ENCODE measurements at regions not wholly inside any gene's neighbourhood (a gene's known extent, or its start where the extent isn't known, plus 50 kb on each side); places are given as distances from the start of the nearest gene placed in this dataset.

DNA sequence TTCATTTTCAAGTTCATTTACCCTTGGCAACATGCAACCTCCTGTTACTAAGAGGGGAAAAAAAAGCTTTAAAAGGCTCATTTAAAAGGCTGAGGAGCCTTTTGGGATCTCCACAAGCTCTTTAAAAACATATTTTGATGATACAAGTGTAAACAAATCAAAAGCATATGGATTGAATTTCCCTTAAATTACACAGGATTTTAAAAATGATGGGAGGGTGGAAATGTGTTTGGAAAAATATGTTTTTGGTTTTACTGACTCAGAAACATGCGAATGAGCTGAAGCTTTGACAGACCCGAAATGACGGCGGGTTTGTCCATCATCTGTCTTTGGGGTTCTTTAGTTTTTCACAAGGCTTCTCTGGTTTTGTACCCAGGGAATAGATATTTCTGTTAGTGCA, 180.6 kb upstream of the CCDC68 start:
- WGBS: 79% methylated on average over 4 of the region's 4 CpGs
- H3K9ac ChIP-seq (ENCODE audit: low read depth, low read length): no peak overlapping the region
- no peaks in the 10 kb centered on the region for H3K36me3 ChIP-seq (ENCODE audit: insufficient read depth, low read length)
- no peak overlapping the region for H3K4me3 ChIP-seq (ENCODE audit: low read length)
- H3K27me3 ChIP-seq (ENCODE audit: insufficient read depth, low read length): no peaks in the 10 kb centered on the region
- no peak overlapping the region for H3K27ac ChIP-seq (ENCODE audit: low read depth, low read length)
- H3K4me1 ChIP-seq (ENCODE audit: insufficient read depth, low read length): no peaks in the 10 kb centered on the region
- H3K9me3 ChIP-seq (ENCODE audit: insufficient read depth, low read depth, low read length): no peaks in the 10 kb centered on the region

DNA sequence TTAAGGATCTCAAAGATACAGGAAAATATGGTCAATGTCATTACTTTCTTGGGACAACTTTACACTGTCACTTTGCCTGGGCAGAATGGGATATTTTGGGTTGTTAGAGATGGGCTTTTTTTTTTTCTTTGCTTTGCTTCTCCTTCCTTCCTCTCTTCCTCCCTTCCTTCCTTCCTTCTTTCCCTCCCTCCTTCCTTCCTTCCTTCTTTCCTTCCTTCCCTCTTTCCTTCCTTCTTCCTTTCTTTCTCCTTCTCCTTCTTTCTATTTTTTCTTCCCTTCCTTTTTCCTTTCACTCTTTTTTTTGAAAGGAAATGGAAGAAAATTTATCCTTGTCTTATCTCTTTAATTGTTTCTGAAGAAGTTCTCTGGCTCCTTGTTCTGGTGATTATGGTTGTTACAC, 180.0 kb upstream of the CCDC68 start:
- H3K36me3 ChIP-seq (ENCODE audit: insufficient read depth, low read length): no peaks in the 10 kb centered on the region
- no peak overlapping the region for H3K9ac ChIP-seq (ENCODE audit: low read depth, low read length)
- no peak overlapping the region for H3K27ac ChIP-seq (ENCODE audit: low read depth, low read length)
- no peak overlapping the region for H3K4me3 ChIP-seq (ENCODE audit: low read length)
- no peaks in the 10 kb centered on the region for H3K9me3 ChIP-seq (ENCODE audit: insufficient read depth, low read depth, low read length)
- no peaks in the 10 kb centered on the region for H3K27me3 ChIP-seq (ENCODE audit: insufficient read depth, low read length)
- no peaks in the 10 kb centered on the region for H3K4me1 ChIP-seq (ENCODE audit: insufficient read depth, low read length)

DNA sequence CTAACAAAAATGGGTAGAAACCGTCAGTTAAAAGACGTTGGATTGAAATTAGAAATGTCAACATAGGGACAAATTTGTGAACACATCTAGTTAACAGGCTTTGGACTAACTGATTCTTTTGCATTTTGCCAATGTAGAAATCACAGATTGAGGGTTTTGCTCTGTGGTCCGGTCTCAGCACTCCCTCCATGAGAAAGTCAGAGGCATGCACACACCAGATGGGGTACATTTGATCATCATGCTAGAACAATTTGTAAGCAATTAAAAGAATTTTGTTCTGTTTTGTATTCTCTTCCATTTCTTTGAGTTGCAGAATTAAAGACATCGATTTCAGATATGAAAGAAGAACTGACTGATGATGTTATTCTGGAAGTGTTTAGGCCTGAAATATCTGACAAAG, 179.1 kb upstream of the CCDC68 start:
- H3K4me3 ChIP-seq (ENCODE audit: low read length): no peak overlapping the region
- no peak overlapping the region for H3K27ac ChIP-seq (ENCODE audit: low read depth, low read length)
- no peaks in the 10 kb centered on the region for H3K27me3 ChIP-seq (ENCODE audit: insufficient read depth, low read length)
- no peak overlapping the region for H3K9ac ChIP-seq (ENCODE audit: low read depth, low read length)
- no peaks in the 10 kb centered on the region for H3K9me3 ChIP-seq (ENCODE audit: insufficient read depth, low read depth, low read length)
- WGBS: 95% methylated on average over 4 of the region's 4 CpGs
- H3K4me1 ChIP-seq (ENCODE audit: insufficient read depth, low read length): no peaks in the 10 kb centered on the region
- no peaks in the 10 kb centered on the region for H3K36me3 ChIP-seq (ENCODE audit: insufficient read depth, low read length)

DNA sequence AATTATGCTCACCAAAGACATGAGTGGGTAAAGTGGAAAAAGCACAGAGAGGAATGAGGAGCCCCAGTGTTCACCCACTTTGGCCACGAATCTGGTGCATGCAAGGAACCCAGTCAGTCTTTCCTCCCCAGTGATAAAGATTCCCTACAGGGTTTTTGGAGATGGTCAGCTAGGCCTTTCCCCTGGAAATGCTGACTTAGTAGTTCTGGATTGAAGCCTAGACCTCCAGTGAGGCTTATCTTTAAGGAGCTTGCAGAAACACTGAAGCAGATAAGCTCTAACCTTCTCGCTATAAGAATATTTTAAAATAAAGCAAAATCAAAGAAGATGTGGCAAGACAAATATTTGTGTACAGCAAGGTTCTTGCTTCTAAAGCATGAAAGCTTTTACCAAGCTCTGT, 178.3 kb upstream of the CCDC68 start:
- Histone ChIP-seq H3K27me3 (ENCODE audit: insufficient read depth, low read length) (no peaks in the 10 kb centered on the region), H3K4me3 (ENCODE audit: low read length) (no peak overlapping the region), H3K36me3 (ENCODE audit: insufficient read depth, low read length) (no peaks in the 10 kb centered on the region), H3K27ac (ENCODE audit: low read depth, low read length) (no peak overlapping the region), H3K9me3 (ENCODE audit: insufficient read depth, low read depth, low read length) (no peaks in the 10 kb centered on the region), H3K9ac (ENCODE audit: low read depth, low read length) (no peak overlapping the region), H3K4me1 (ENCODE audit: insufficient read depth, low read length) (no peaks in the 10 kb centered on the region)
- 86% methylated on average over 2 of the region's 2 CpGs for WGBS

DNA sequence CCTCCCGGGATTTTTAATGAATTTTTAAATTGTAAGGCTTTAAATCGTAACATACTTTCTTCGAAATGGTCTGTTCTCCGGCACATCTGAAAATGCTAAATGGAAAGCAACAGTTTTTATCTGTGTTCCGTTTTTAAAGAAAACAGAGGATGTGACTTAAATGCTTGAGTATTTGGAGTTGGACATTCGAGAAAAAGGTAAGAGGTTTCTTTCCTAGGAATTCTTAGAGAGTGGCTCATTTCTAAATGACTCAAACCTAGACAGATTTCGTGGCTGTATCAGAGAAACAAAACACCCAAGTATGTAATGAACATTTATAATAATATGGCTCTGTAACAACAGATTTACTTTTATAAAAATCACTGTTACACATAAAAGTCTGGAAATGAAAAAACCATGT, 177.6 kb upstream of the CCDC68 start:
- Histone ChIP-seq H3K4me1 (ENCODE audit: insufficient read depth, low read length) (no peaks in the 10 kb centered on the region), H3K27me3 (ENCODE audit: insufficient read depth, low read length) (no peaks in the 10 kb centered on the region), H3K36me3 (ENCODE audit: insufficient read depth, low read length) (no peaks in the 10 kb centered on the region), H3K9me3 (ENCODE audit: insufficient read depth, low read depth, low read length) (no peaks in the 10 kb centered on the region), H3K27ac (ENCODE audit: low read depth, low read length) (no peak overlapping the region), H3K9ac (ENCODE audit: low read depth, low read length) (no peak overlapping the region), H3K4me3 (ENCODE audit: low read length) (no peak overlapping the region)
- 95% methylated on average over 6 of the region's 7 CpGs for WGBS

DNA sequence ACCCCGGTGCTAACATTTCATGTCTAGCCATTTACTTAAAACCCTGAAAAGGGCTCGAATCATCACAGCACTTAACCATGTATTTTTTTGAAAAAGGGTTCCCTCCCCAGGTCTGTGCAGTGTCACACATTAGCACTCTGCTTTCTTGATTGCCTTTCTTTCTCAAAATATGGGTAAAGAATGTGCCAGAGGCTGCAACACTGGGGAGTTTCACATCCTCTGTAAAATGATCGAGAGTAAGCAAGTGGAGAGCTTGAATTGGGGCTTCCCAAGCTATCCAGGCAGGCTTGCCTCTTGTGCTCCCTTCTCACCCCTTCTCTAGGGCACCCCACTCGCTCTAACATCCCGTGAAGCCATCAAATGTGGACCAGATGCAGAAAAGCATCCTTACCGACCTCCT, 177.0 kb upstream of the CCDC68 start:
- whole genome bisulfite sequencing: 89% methylated on average over 6 of the region's 6 CpGs
- Histone ChIP-seq H3K4me3 (ENCODE audit: low read length) (no peak overlapping the region), H3K27me3 (ENCODE audit: insufficient read depth, low read length) (no peaks in the 10 kb centered on the region), H3K36me3 (ENCODE audit: insufficient read depth, low read length) (no peaks in the 10 kb centered on the region), H3K9me3 (ENCODE audit: insufficient read depth, low read depth, low read length) (no peaks in the 10 kb centered on the region), H3K4me1 (ENCODE audit: insufficient read depth, low read length) (no peaks in the 10 kb centered on the region), H3K9ac (ENCODE audit: low read depth, low read length) (no peak overlapping the region), H3K27ac (ENCODE audit: low read depth, low read length) (no peak overlapping the region)

DNA sequence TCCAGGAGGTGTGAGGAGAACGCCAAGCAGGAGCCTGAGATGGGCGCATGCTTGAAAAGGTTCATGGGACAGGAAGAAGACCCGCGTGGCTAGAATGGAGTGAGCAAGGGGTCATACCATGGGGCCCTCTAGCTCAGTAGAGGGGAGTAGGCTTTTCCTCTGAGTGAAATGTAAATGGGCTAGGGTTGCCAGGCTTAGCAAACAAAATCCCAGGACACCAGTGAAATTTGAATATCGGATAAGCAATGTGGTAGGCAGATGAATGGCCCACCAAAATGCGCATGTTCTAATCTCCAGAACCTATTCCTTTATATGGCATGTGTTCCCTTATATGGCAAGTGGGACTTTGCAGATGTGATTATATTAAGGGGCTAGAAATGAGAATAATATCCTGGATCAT, 174.1 kb upstream of the CCDC68 start:
- Histone ChIP-seq H3K36me3 (ENCODE audit: insufficient read depth, low read length) (no peaks in the 10 kb centered on the region), H3K4me3 (ENCODE audit: low read length) (no peak overlapping the region), H3K9me3 (ENCODE audit: insufficient read depth, low read depth, low read length) (no peaks in the 10 kb centered on the region), H3K27ac (ENCODE audit: low read depth, low read length) (no peak overlapping the region), H3K27me3 (ENCODE audit: insufficient read depth, low read length) (no peaks in the 10 kb centered on the region), H3K4me1 (ENCODE audit: insufficient read depth, low read length) (no peaks in the 10 kb centered on the region), H3K9ac (ENCODE audit: low read depth, low read length) (no peak overlapping the region)
- WGBS: 93% methylated on average over 6 of the region's 6 CpGs

DNA sequence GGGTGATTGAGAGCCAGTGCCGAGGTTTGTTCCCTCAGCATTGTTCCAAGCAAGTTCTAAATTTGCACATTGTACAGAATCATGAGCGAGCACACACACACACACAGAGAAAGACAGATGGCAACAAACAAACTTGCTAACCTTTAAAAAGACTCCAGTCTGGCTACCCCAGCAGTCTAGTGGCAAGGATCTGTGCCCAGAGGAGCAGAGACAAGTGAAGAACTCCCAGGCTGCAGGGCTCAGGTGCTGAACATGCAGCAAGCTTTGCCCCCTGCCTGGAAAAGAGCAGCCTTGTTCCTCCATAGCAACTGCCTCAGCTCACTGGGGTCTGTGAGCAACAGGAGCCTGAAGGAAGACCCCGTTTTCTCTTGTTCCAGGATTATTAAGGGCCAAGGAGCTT, 169.2 kb upstream of the CCDC68 start:
- H3K9ac ChIP-seq (ENCODE audit: low read depth, low read length): no peak overlapping the region
- no peaks in the 10 kb centered on the region for H3K9me3 ChIP-seq (ENCODE audit: insufficient read depth, low read depth, low read length)
- WGBS: 84% methylated on average over 3 of the region's 3 CpGs
- H3K4me3 ChIP-seq (ENCODE audit: low read length): no peak overlapping the region
- no peaks in the 10 kb centered on the region for H3K27me3 ChIP-seq (ENCODE audit: insufficient read depth, low read length)
- H3K36me3 ChIP-seq (ENCODE audit: insufficient read depth, low read length): no peaks in the 10 kb centered on the region
- H3K4me1 ChIP-seq (ENCODE audit: insufficient read depth, low read length): no peaks in the 10 kb centered on the region
- H3K27ac ChIP-seq (ENCODE audit: low read depth, low read length): no peak overlapping the region

DNA sequence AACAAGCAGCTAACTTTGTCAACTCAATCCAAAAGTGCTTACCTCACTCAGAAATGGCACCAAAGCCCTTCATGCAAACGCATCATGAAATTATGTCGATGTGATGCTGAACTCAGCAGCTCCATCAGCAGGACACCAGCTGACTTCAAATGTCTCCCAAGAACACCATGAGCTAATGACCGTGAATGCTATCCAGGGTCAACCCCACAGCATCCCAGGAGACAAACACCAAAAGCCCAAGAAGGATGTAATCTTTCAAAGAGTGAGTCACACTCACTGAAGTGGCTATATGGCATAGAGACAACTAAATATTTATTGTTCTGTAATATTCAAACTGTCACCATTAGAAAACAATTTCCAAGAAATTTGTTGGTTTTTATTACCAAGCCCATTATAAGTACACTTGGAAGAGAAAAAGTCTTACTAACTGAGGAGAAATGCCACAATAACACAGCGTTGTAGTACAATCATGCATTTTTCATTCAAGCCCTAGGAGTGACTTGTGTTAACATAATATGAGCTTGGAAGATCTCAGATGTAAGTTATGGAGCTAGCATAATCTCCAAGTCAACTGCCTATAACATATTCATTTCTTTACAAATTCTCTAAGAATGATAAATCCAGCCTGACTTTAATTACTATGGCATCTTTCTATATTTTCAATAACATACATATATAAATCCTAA, 165.0 kb upstream of the CCDC68 start:
- H3K9me3 ChIP-seq (ENCODE audit: insufficient read depth, low read depth, low read length): no peaks in the 10 kb centered on the region
- WGBS: 92% methylated on average over 3 of the region's 4 CpGs
- H3K4me3 ChIP-seq (ENCODE audit: low read length): no peak overlapping the region
- no peaks in the 10 kb centered on the region for H3K27me3 ChIP-seq (ENCODE audit: insufficient read depth, low read length)
- no peak overlapping the region for H3K27ac ChIP-seq (ENCODE audit: low read depth, low read length)
- no peaks in the 10 kb centered on the region for H3K4me1 ChIP-seq (ENCODE audit: insufficient read depth, low read length)
- H3K36me3 ChIP-seq (ENCODE audit: insufficient read depth, low read length): no peaks in the 10 kb centered on the region
- H3K9ac ChIP-seq (ENCODE audit: low read depth, low read length): no peak overlapping the region

DNA sequence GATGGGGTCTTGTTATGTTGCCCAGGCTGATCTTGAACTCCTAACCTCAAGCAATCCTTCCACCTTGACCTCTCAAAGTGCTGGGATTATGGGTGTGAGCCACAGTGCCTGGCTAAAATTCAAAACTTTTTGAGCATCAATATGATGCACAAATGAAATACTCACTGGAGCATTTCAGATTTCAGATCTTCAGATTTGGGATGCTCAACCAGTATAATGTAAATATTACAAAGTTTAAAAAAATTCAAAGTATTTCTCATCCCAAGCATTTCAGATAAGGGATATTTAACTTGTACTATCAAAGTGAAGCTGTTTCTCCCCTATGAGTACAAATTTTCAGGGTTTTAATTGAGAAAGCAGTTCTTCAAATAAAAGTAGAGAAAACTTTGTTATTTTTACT, 164.1 kb upstream of the CCDC68 start:
- Histone ChIP-seq H3K9me3 (ENCODE audit: insufficient read depth, low read depth, low read length) (no peaks in the 10 kb centered on the region), H3K36me3 (ENCODE audit: insufficient read depth, low read length) (no peaks in the 10 kb centered on the region)

DNA sequence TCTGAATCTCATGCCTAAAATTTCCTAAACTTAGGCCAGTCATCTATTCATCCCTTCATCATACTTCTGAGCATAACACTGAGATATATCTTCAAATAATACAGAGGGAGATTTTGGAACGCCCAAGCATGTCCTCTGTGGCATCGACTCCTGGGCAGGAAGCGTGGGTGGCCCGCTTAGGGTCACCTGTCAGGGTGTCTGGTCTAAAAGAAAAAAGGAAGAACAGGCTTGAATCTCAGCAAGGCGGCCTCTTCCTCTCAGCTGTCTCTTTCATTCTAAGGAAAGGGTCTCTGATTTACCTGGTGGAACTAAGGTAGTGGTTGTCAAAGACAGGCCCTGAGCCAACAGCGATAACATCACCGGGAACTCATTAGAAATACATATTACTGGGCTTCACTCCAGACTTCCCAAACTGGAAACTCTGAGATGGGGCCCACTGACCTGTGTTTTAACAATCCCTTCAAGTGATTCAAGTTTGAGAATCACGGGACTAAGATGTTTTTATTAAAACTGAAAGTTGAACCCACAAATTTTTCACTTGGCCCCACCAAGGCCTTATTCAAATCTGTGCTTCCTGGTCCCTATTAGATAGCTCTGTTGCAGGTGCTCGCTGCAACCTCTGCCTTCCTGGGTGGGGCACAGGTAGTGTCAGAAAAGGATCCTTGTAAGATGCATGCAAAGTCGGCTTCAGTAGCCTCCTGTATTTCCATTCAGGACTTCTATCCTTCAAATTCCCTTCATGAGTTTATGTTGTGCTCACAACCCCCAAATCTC, 162.3 kb upstream of the CCDC68 start:
- no peak overlapping the region for H3K27ac ChIP-seq (ENCODE audit: low read depth, low read length)

More for the DNA sequence above, 164.1 kb upstream of the CCDC68 start:
- no peaks in the 10 kb centered on the region for H3K27me3 ChIP-seq (ENCODE audit: insufficient read depth, low read length)
- H3K9ac ChIP-seq (ENCODE audit: low read depth, low read length): no peak overlapping the region
- no peaks in the 10 kb centered on the region for H3K4me1 ChIP-seq (ENCODE audit: insufficient read depth, low read length)
- H3K4me3 ChIP-seq (ENCODE audit: low read length): no peak overlapping the region
- H3K27ac ChIP-seq (ENCODE audit: low read depth, low read length): no peak overlapping the region

DNA sequence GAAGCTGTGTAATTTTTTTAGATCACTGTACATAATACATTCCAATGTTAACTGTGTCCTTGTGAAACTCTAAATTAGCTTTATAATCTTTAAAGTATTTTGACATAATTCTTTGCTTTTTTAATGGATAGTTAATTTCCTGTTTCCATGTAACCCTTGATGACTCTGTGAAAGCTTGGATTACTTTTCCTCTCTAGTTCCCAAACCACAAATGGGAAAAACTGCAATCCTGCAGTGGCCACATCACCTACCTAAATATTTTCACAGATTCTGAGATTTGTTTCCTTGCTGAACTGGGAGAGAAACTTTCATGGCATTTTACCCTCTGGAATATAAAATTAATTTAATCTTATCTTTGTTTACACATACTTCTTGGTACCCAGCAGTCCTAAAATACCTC, 161.6 kb upstream of the CCDC68 start:
- no peaks in the 10 kb centered on the region for H3K4me1 ChIP-seq (ENCODE audit: insufficient read depth, low read length)
- no peak overlapping the region for H3K4me3 ChIP-seq (ENCODE audit: low read length)
- H3K9ac ChIP-seq (ENCODE audit: low read depth, low read length): no peak overlapping the region
- H3K36me3 ChIP-seq (ENCODE audit: insufficient read depth, low read length): no peaks in the 10 kb centered on the region
- no peaks in the 10 kb centered on the region for H3K9me3 ChIP-seq (ENCODE audit: insufficient read depth, low read depth, low read length)
- no peaks in the 10 kb centered on the region for H3K27me3 ChIP-seq (ENCODE audit: insufficient read depth, low read length)
- no peak overlapping the region for H3K27ac ChIP-seq (ENCODE audit: low read depth, low read length)

More for the DNA sequence above, 162.3 kb upstream of the CCDC68 start:
- 95% methylated on average over 10 of the region's 10 CpGs for WGBS
- no peaks in the 10 kb centered on the region for H3K27me3 ChIP-seq (ENCODE audit: insufficient read depth, low read length)
- H3K9me3 ChIP-seq (ENCODE audit: insufficient read depth, low read depth, low read length): no peaks in the 10 kb centered on the region
- H3K4me3 ChIP-seq (ENCODE audit: low read length): no peak overlapping the region
- H3K4me1 ChIP-seq (ENCODE audit: insufficient read depth, low read length): no peaks in the 10 kb centered on the region
- no peak overlapping the region for H3K9ac ChIP-seq (ENCODE audit: low read depth, low read length)
- H3K36me3 ChIP-seq (ENCODE audit: insufficient read depth, low read length): no peaks in the 10 kb centered on the region
